Liver (tissue), 3 donors: ENCODE measurements at regions not wholly inside any gene's neighbourhood (a gene's known extent, or its start where the extent isn't known, plus 50 kb on each side); places are given as distances from the start of the nearest gene placed in this dataset.

Source experiments
- CTCF ChIP-seq: fragments of 150-350 bp; IDR thresholded peaks from 2 replicates; pipeline ENCODE4 v1.5.1; 2017; ENCODE audit warnings: improper control_type of control experiment, low read depth, low read length; ENCODE audit not compliant: missing input control
- JUND ChIP-seq, 2 donors: IDR thresholded peaks; 2 replicates each; pipeline ENCODE4 v1.6.1; 2016; ENCODE audit warnings: antibody characterized with exemption in 2 of 2
- RAD21 ChIP-seq, 2 donors: IDR thresholded peaks; 2 replicates each; pipeline ENCODE4 v1.6.1; 2016; ENCODE audit warnings: antibody characterized with exemption in 2 of 2, mild to moderate bottlenecking in 2 of 2
- REST ChIP-seq: IDR thresholded peaks from 2 replicates; pipeline ENCODE4 v1.6.1; 2016; ENCODE audit warnings: antibody characterized with exemption, mild to moderate bottlenecking
- RXRA ChIP-seq, 2 donors: IDR thresholded peaks; 2 replicates each; pipeline ENCODE4 v1.6.1; 2017 to 2018; ENCODE audit warnings: antibody characterized with exemption in 2 of 2, mild to moderate bottlenecking in 1 of 2
- TAF1 ChIP-seq: conservative IDR thresholded peaks from 2 replicates; pipeline ENCODE4 v1.6.1; 2016; ENCODE audit warnings: antibody characterized with exemption, mild to moderate bottlenecking
- YY1 ChIP-seq: IDR thresholded peaks from 2 replicates; pipeline ENCODE4 v1.6.1; 2016; ENCODE audit warnings: antibody characterized with exemption, mild to moderate bottlenecking
- TF ChIP-seq, protein P1 (sequence below): IDR thresholded peaks from 2 replicates; pipeline ENCODE4 v1.6.1; 2016; ENCODE audit warnings: antibody characterized with exemption
- donor health status: healthy.
- donor health status: healthy.

- TF ChIP-seq REST (no peak), CTCF (no peak), RXRA (IDR thresholded peaks at IDR 0.05) (no peak), TAF1 (no peak), JUND (IDR thresholded peaks at IDR 0.05) (no peak), RAD21 (IDR thresholded peaks at IDR 0.05) (no peak), YY1 (no peak)
- TF ChIP-seq, protein P1, sequence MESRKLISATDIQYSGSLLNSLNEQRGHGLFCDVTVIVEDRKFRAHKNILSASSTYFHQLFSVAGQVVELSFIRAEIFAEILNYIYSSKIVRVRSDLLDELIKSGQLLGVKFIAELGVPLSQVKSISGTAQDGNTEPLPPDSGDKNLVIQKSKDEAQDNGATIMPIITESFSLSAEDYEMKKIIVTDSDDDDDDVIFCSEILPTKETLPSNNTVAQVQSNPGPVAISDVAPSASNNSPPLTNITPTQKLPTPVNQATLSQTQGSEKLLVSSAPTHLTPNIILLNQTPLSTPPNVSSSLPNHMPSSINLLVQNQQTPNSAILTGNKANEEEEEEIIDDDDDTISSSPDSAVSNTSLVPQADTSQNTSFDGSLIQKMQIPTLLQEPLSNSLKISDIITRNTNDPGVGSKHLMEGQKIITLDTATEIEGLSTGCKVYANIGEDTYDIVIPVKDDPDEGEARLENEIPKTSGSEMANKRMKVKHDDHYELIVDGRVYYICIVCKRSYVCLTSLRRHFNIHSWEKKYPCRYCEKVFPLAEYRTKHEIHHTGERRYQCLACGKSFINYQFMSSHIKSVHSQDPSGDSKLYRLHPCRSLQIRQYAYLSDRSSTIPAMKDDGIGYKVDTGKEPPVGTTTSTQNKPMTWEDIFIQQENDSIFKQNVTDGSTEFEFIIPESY, result no peak
Observed at GRCh38 chr12:45663455-45663854, 66.1 kb upstream of the ARID2 start.
